Loucy (cell line): ENCODE measurements at regions not wholly inside any gene's neighbourhood (a gene's known extent, or its start where the extent isn't known, plus 50 kb on each side); places are given as distances from the start of the nearest gene placed in this dataset.

Experiments
- EZH2phosphoT487 ChIP-seq: fragments of 200-600 bp; IDR thresholded peaks from 2 replicates; pipeline ENCODE4 v1.6.1; 2018; ENCODE audit warnings: antibody characterized with exemption, mild to moderate bottlenecking, moderate library complexity, borderline replicate concordance
- TF ChIP-seq, protein P1 (sequence below): fragments of 200-600 bp; sonication (generic); conservative IDR thresholded peaks from 2 replicates; pipeline ENCODE4 v1.5.1; 2014; ENCODE audit warnings: mild to moderate bottlenecking, antibody characterized with exemption, low read length

DNA sequence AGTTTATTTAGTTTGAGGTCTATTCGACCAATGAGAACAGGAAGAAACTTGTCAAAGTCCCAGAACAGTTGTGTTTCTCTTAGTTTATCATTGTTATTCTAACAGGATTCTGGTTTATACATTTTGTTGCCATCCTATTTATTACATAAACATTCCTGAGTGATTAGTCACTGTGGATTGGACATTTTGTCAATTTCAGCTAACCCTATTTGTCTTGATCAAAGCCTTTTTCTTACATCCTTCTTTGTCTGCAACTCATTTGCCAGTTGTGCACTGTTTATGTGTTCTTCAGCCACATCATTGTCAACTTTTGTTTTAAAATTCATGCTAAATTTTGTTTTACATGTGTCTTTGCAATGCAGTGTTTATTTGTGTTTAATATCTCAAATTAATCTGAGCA, 886.0 kb upstream of the SLC10A2 start:
- TF ChIP-seq, protein P1, sequence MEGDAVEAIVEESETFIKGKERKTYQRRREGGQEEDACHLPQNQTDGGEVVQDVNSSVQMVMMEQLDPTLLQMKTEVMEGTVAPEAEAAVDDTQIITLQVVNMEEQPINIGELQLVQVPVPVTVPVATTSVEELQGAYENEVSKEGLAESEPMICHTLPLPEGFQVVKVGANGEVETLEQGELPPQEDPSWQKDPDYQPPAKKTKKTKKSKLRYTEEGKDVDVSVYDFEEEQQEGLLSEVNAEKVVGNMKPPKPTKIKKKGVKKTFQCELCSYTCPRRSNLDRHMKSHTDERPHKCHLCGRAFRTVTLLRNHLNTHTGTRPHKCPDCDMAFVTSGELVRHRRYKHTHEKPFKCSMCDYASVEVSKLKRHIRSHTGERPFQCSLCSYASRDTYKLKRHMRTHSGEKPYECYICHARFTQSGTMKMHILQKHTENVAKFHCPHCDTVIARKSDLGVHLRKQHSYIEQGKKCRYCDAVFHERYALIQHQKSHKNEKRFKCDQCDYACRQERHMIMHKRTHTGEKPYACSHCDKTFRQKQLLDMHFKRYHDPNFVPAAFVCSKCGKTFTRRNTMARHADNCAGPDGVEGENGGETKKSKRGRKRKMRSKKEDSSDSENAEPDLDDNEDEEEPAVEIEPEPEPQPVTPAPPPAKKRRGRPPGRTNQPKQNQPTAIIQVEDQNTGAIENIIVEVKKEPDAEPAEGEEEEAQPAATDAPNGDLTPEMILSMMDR, result no peak
- TF ChIP-seq EZH2phosphoT487, result no peak
